Adrenal gland (tissue), 9 donors: ENCODE measurements at regions not wholly inside any gene's neighbourhood (a gene's known extent, or its start where the extent isn't known, plus 50 kb on each side); places are given as distances from the start of the nearest gene placed in this dataset.
A peak's percentile ranks its signal among the peaks of the same experiment; 100 is the strongest.
"Not testable (repeated sequence)": the region's sequence is repeated elsewhere in the genome, so short reads cannot be mapped to it uniquely, and the experiment has no call there.

Source experiments
- DNase-seq, 7 donors: peaks; one replicate each; pipeline ENCODE4 v3.0.0-alpha.2; 2019 to 2020
- H3K27ac ChIP-seq, 5 donors: fragments of 200-600 bp; sonication (generic) in 4 of 5; 1 replicate in 3 of 5; 2 replicates in 2 of 5; pipeline versions ENCODE4 v1.5.1 to v1.8.0; 2016 to 2020; ENCODE audit warnings: mild to moderate bottlenecking in 1 of 5
- H3K27me3 ChIP-seq: fragments of 200-600 bp; 2 replicates; pipeline ENCODE4 v1.8.0; 2021
- H3K36me3 ChIP-seq, 2 donors: fragments of 200-600 bp; replicated peaks in 1 of 2; 1 replicate in 1 of 2; 2 replicates in 1 of 2; pipeline versions ENCODE4 v1.5.1 to v1.8.0; 2018 to 2022
- H3K4me1 ChIP-seq, 2 donors: fragments of 200-600 bp; replicated peaks in 1 of 2; 1 replicate in 1 of 2; 2 replicates in 1 of 2; pipeline versions ENCODE4 v1.5.1 to v1.8.0; 2018 to 2021
- H3K4me3 ChIP-seq, 4 donors: fragments of 200-600 bp; sonication (generic) in 3 of 4; one replicate each; pipeline ENCODE4 v1.5.1; 2016 to 2018
- H3K9me3 ChIP-seq, 3 donors: fragments of 200-600 bp; sonication (generic) in 1 of 3; replicated peaks in 1 of 3; 1 replicate in 2 of 3; 2 replicates in 1 of 3; pipeline versions ENCODE4 v1.5.1 to v1.8.0; 2016 to 2021
- POLR2A ChIP-seq, 2 donors: fragments of 450-650 bp; IDR thresholded peaks; one replicate each; pipeline ENCODE4 v1.6.1; 2017; ENCODE audit warnings: antibody characterized with exemption in 2 of 2, mild to moderate bottlenecking in 2 of 2, moderate library complexity in 1 of 2
- WGBS, 4 donors: extraction: QIAGEN DNeasy Blood & Tissue Kit in 2 of 4; methylation state at CpG; one replicate each; pipeline versions ENCODE4 v1.1.5 to v1.1.7; 2013 to 2017; 5-methylcytosine and 5-hydroxymethylcytosine counted together
- intact Hi-C, 2 donors: fragments of 100-400 bp; cut with DNase I; formaldehyde crosslinking; loops; one replicate each; pipeline versions ENCODE4 v1.14.1 to v1.15.0; 2022 to 2023
- TF ChIP-seq, protein P1 (sequence below), 6 experiments: fragments of 450-650 bp in 4 of 6; fragments of 200-600 bp in 2 of 6; sonication (generic) in 1 of 6; IDR thresholded peaks; 1 replicate in 5 of 6; 2 replicates in 1 of 6; pipeline versions ENCODE4 v1.5.1 to v1.8.0; 2016 to 2021; ENCODE audit warnings: antibody characterized with exemption in 6 of 6, mild to moderate bottlenecking in 2 of 6, moderate library complexity in 1 of 6
- donor health status: healthy with polysubstance abuse.
- donor health status: Bipolar disorder and iron deficiency.
- donor health status: DM: yes; HTN: yes; CAD: no.
- donor health status: DM: no; HTN: no; CAD: no.
- donor health status: DM: no; HTN: no; CAD: no.

- WGBS, 4 donors: 61 to 81% (median 68%) methylated on average over 4 of the region's 4 CpGs
- intact Hi-C loops: no loop called here
- Histone ChIP-seq H3K36me3 (no peaks in the 10 kb centered on the region), H3K27me3 (no peaks in the 10 kb centered on the region), H3K27ac (no peak overlapping the region), H3K4me1 (no peaks in the 10 kb centered on the region), H3K9me3 (no peaks in the 10 kb centered on the region), H3K4me3 (no peak overlapping the region)
- TF ChIP-seq, protein P1, sequence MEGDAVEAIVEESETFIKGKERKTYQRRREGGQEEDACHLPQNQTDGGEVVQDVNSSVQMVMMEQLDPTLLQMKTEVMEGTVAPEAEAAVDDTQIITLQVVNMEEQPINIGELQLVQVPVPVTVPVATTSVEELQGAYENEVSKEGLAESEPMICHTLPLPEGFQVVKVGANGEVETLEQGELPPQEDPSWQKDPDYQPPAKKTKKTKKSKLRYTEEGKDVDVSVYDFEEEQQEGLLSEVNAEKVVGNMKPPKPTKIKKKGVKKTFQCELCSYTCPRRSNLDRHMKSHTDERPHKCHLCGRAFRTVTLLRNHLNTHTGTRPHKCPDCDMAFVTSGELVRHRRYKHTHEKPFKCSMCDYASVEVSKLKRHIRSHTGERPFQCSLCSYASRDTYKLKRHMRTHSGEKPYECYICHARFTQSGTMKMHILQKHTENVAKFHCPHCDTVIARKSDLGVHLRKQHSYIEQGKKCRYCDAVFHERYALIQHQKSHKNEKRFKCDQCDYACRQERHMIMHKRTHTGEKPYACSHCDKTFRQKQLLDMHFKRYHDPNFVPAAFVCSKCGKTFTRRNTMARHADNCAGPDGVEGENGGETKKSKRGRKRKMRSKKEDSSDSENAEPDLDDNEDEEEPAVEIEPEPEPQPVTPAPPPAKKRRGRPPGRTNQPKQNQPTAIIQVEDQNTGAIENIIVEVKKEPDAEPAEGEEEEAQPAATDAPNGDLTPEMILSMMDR (IDR thresholded peaks at IDR 0.05): no peak
- TF ChIP-seq POLR2A (IDR thresholded peaks at IDR 0.05): no peak
- DNase-seq: no peak
Measured at GRCh38 chr3:166837535-166837934, 542.6 kb downstream of the ZBBX start.

GRCh38 chr3:166836836-166837235, 543.3 kb downstream of the ZBBX start:
- Histone ChIP-seq H3K36me3 (no peaks in the 10 kb centered on the region), H3K4me3 (no peak overlapping the region), H3K9me3 (no peaks in the 10 kb centered on the region), H3K27me3 (no peaks in the 10 kb centered on the region), H3K27ac (no peak overlapping the region), H3K4me1 (no peaks in the 10 kb centered on the region)
- WGBS, 4 donors: 82 to 84% (median 83%) methylated on average over 1 of the region's 1 CpG
- TF ChIP-seq, protein P1 (IDR thresholded peaks at IDR 0.05): no peak
- no peak for TF ChIP-seq POLR2A (IDR thresholded peaks at IDR 0.05)
- intact Hi-C loops: no loop called here
- DNase-seq: no peak

DNA sequence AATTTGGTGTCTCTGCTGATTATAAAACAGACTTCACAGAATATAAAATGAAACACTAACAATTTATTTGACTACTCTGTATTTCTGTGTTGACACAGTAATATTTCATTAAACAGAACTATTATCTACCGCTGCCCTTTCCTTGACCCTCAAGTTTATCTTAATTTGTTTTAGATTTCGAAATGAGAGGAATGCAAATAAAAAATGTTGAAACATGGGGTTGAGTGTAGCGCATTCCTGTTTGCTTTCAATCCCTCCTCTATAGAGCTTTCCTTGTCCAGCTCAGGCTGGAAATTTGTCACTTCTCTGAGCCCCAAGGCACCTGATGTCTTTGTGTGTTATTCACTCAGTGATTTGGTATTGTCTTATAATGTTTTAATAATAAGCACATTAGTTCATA, 550.2 kb downstream of the ZBBX start:
- DNase-seq: peak in 3 of 7 donors; percentile 9 to 29 (median 23)
- no peak overlapping the region for H3K4me3 ChIP-seq
- intact Hi-C loops: no loop called here
- no peaks in the 10 kb centered on the region for H3K27me3 ChIP-seq
- no peaks in the 10 kb centered on the region for H3K36me3 ChIP-seq
- TF ChIP-seq, protein P1 (IDR thresholded peaks at IDR 0.05): no peak
- TF ChIP-seq POLR2A (IDR thresholded peaks at IDR 0.05): no peak
- 31 to 43% (median 37%) methylated on average over 3 of the region's 3 CpGs for WGBS, 4 donors
- H3K9me3 ChIP-seq: no peaks in the 10 kb centered on the region
- H3K4me1 ChIP-seq: peaks cover 0 to 11% of the 10 kb centered on the region in 2 donors
- H3K27ac ChIP-seq: no peak overlapping the region

GRCh38 chr3:166818464-166818863, 561.6 kb downstream of the ZBBX start:
- Histone ChIP-seq H3K4me3 (no peak overlapping the region), H3K4me1 (no peaks in the 10 kb centered on the region), H3K27ac (no peak overlapping the region), H3K27me3 (no peaks in the 10 kb centered on the region), H3K9me3 (no peaks in the 10 kb centered on the region), H3K36me3 (no peaks in the 10 kb centered on the region)
- TF ChIP-seq, protein P1 (IDR thresholded peaks at IDR 0.05): no peak
- TF ChIP-seq POLR2A (IDR thresholded peaks at IDR 0.05): no peak
- intact Hi-C loops: no loop called here
- no peak for DNase-seq

GRCh38 chr3:166817269-166817668, 562.8 kb downstream of the ZBBX start:
- H3K27me3 ChIP-seq, H3K27ac ChIP-seq, H3K4me1 ChIP-seq, H3K36me3 ChIP-seq, H3K4me3 ChIP-seq, intact Hi-C loops, H3K9me3 ChIP-seq, DNase-seq: not testable (repeated sequence)
- WGBS, 4 donors: 83 to 95% (median 89%) methylated on average over 6 of the region's 6 CpGs
